Globus pallidus (tissue), 1 donor: ENCODE measurements at regions not wholly inside any gene's neighbourhood (a gene's known extent, or its start where the extent isn't known, plus 50 kb on each side); places are given as distances from the start of the nearest gene placed in this dataset.
"Not testable (repeated sequence)": the region's sequence is repeated elsewhere in the genome, so short reads cannot be mapped to it uniquely, and the experiment has no call there.

ENCODE experiments used
- DNase-seq: peaks from one replicate; pipeline ENCODE4 v3.0.0-alpha.2; 2015; ENCODE audit warnings: low spot score

- DNase-seq, result no peak
Observed at GRCh38 chr7:112678626-112679025, 111.6 kb downstream of the TMEM168 start.

GRCh38 chr7:112689466-112690177, 100.6 kb downstream of the TMEM168 start:
- not testable (repeated sequence) for DNase-seq

- no peak for DNase-seq
Observed at GRCh38 chr7:112692333-112692732, 97.9 kb downstream of the TMEM168 start.

- DNase-seq, result not testable (repeated sequence)
Observed at GRCh38 chr7:112697211-112697610, 93.0 kb downstream of the TMEM168 start.

GRCh38 chr7:112699725-112700513, 90.3 kb downstream of the TMEM168 start:
- no peak for DNase-seq

- DNase-seq, result no peak
Observed at GRCh38 chr7:112701456-112701855, 88.7 kb downstream of the TMEM168 start.

GRCh38 chr7:112707655-112708054, 82.5 kb downstream of the TMEM168 start:
- no peak for DNase-seq

GRCh38 chr7:112708236-112708635, 82.0 kb downstream of the TMEM168 start:
- DNase-seq, result no peak
